Umbilical cord (tissue), 1 donor: ENCODE measurements at regions not wholly inside any gene's neighbourhood (a gene's known extent, or its start where the extent isn't known, plus 50 kb on each side); places are given as distances from the start of the nearest gene placed in this dataset.

ENCODE experiments used
- DNase-seq: peaks from one replicate; pipeline ENCODE4 v3.0.0-alpha.2; 2015; ENCODE audit warnings: low spot score

DNA sequence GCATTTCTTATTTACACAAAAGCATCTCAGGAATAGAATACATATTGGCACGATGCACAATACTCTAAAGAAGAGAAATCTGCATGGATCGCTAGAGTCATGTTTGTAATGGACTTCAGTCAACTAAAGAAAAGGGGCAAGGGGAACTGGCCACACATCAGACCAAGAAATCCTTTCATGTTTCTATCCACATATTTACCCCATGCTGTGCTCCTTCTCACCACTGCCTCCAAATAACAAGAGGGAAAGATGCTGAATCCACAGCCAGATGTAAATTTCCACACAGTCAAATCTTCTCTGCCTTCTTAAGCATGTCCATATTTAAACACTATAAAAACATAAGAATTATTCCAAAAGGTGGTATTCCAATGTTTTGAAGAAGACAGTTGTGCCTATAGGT, 67.6 kb downstream of the COX18 start:
- no peak for DNase-seq

- DNase-seq: no peak
Observed at GRCh38 chr4:72997409-72997808, 72.1 kb downstream of the COX18 start.

GRCh38 chr4:72994670-72995069, 74.8 kb downstream of the COX18 start:
- no peak for DNase-seq

- DNase-seq: no peak
Observed at GRCh38 chr4:72993876-72994275, 75.6 kb downstream of the COX18 start.

DNA sequence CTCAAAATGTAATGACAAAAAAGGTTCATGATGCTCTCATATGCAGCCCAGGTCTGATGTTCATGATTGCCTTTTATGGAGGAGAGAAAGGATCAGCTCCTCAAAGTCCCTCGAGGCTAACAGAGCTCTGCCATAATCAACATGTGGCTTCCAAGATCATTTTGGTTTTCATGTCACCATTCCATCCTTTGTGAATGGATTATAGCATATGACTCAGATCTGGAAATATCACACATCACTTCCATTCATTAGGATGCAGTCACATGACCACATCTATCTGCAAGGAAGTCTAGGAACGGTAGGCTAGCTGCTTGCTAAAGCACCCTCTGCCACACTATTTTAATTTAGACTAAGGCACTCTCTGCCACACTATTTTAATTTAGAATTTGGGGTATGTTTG, 77.6 kb downstream of the COX18 start:
- DNase-seq: no peak

DNA sequence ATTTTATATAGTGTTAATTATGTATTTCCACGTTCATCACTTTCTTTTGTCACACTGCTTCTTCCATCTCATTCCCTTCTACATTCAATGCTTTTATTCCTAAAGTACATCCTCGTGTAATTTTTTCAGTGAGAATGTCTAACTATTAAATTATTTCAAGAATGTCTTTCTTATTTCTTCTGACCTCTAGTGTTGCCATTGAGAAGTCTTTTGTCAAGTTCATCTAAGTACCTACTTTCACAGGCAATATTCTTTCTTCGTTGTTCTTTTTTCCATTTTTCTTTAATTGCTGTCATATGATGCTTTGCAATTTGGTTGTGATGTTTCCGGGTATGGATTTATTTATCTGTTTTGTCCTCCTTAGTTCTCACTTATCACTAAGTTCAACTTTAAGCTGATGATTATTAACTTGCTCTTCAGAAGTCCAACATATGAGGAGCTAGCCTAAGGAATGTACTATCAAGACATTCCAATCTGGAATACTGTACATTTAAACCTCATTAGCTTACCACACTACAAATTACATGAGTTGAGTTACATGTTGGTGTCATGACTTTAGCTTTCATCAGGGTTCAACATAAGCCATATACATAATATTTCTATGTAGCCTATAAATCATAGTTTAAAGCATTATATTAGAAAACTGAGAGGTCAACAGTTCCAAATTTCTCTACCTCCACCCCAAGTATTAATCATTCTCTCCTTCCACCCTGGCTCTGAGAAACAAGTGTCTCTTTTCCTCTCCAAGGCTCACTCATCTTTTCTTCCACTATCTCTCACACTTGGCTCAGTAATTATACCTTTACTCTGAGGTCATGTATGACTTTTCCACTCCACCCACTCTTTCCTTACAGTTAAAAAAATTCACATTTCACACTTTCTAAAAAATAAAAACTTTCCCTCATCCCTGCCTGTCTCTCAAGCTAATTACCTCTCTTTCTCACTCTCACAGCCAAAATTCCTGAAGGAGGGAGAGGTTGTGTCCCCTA, 81.5 kb downstream of the COX18 start:
- no peak for DNase-seq

- no peak for DNase-seq
Observed at GRCh38 chr4:72984351-72984750, 85.2 kb downstream of the COX18 start.

GRCh38 chr4:72983709-72984108, 85.8 kb downstream of the COX18 start:
- DNase-seq: no peak

DNA sequence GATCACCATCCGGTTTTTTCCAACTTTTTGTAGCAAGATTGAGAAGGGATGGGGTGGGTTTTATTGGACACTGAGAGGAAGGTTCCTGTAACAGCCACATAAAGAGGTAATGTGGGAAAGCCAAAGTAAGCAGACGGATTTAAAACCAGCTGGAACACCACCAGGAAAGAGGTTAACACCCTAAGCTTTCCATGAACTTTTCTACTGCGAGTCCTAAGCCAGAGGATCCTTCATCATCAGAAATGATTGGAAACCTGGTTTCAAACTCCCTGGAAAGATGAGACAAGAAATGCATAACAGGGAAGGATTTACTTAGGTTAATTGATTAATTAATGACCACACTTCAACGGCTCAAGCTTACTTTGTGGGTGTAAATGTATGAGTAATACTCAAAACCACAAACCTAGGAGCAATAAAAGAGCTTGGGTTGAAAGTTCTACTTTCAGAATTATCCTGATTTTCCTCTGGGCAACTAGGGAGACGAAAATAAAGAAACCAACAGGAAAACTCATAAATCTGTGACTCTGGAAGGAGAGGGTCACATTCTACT, 91.5 kb downstream of the COX18 start:
- no peak for DNase-seq

DNA sequence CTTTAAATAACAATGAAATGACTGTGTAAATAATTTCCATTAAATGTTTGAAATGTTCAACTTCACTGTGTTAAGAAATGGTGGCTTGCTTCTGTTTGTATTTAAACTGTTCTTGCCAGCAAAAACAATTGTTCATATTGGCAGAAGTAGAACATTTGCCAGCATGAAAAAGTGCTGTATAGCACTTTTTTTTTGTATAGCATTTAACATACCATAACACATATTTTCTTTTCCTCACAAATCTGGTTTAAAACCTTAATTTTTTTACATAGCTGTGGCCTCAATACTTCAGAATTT, 94.1 kb downstream of the COX18 start:
- peak; percentile 20 for DNase-seq

- peak; percentile 13 for DNase-seq
Observed at GRCh38 chr4:72974694-72975487, 94.6 kb downstream of the COX18 start.

DNA sequence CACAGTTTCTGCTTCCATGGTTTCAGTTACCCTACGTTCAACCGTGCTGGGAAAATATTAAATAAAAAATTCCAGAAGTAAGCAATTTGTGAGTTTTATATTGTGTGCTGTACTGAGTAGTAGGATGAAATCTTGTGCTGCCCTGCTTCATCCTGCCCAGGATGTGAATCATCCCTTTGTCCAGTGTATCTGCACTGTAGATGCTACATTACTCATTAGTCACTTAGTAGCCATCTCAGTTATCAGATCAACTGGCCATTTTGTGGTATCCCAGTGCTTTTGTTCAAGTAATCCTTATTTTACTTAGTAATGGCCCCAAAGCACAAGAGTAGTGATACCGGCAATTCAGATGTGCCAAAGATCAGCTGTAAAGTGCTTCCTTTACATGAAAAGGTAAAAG, 97.9 kb downstream of the COX18 start:
- no peak for DNase-seq

GRCh38 chr4:72970756-72971155, 98.8 kb downstream of the COX18 start:
- DNase-seq: no peak

- DNase-seq: no peak
Observed at GRCh38 chr4:72969976-72970375, 99.5 kb downstream of the COX18 start.

DNA sequence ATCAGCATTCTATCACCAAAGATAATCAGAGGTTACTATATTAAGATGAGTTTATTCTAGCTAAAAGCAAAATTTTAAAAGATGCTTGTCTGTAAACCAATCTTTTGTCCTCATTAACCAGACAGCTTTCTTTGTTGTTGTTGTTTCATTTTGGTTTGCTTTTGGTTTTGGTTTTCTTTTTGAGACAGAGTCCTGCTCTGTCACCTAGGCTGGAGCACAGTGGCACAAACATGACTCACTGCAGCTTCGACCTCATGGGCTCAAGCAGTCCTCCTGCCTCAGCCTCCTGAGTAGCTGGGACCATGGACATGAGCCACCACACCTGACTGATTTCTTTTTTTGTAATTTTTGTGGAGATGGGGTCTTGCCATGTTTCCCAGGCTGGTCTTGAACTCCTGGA, 102.9 kb downstream of the COX18 start:
- no peak for DNase-seq

DNA sequence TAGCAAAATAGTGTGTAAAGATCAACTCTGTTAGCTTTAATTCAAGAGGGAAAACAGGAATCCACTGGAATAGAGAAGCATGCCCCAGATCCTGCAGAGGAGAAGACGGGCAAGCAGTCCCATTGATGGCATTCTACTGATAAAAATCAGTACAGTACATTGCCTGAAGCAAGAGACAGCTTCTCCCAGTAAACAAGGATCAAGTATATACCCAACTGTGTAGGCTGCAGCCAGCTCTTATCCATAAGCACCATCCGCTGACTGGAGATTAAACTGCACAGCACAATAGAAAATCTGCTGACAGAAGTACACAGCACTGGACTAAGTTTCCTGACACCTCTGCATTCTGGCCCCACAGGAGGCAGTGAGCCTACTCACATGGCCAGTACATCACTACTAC, 110.1 kb downstream of the COX18 start:
- DNase-seq: no peak

DNA sequence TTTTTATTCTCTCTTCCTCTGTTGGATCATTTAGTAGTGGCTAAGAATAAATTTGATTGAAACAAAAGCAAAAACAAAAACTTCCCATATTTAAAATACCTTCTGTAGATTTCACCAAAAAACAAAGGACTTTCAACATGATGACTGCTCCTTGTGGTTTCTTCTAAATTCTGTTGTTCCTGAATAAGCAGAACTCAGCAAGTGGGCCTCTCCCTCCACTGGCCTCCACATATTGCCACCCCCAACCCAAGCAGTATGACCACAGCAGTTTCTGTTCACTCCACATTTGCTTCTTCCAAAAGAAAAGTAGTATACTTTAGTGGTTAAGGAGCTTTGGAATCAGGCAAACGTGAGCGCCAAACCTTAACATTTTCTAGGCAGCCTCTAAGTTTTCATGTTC, 114.7 kb downstream of the COX18 start:
- DNase-seq: no peak

DNA sequence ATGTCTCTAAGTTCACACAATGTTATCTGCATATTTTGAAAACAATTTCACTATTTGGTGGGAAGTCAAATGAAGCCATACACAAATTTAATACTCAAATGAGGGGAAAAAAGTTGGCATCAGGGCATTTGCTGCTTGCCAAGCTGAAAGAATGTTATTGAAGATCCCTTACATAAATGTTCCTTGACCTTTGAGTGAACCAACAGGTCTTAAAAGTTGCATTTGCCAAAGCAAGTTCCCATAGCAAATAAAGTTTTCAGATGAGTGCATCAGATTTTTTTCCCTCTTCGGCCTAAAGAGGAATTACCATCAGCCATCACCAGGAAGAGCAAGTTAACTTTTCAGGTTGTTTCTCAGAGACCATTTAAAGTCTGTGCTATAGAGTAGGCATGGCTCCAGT, 115.9 kb downstream of the COX18 start:
- no peak for DNase-seq

GRCh38 chr4:72951628-72952027, 117.9 kb downstream of the COX18 start:
- no peak for DNase-seq

DNA sequence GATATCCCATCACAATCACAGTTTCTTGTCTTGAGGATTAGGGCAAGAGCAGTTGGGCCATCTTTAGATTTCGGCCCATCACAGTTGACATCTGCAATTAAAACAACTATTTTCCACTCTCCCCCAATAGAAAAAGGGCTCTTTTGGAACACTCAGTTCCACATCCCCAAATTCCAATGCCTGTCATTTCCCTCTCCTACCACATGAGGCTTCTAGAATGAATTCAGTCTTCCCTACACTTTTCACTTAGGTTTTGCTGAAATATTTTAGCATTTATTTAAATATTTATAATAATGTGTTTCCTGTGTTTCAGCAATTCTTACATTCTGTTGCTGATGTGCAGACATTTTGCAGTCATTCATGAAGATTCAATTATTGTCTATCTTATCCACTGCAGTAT, 118.4 kb downstream of the COX18 start:
- no peak for DNase-seq

DNA sequence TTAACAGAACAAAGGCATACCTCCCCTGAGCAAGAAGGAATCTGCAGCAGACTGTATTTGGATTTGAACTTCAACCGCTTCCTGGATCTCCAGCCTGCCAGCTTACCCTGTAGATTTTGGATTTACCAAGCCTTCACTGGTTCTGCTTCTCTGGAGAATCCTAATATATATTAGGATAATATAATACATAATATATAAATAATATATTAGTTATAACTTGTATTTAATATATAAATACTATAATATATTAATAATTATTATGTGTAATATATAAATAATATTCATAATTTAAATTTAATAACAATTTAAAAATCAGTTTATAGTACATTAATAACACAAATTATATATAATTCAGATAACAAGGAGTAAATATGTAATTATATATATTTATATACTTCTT, 121.4 kb downstream of the COX18 start:
- no peak for DNase-seq

DNA sequence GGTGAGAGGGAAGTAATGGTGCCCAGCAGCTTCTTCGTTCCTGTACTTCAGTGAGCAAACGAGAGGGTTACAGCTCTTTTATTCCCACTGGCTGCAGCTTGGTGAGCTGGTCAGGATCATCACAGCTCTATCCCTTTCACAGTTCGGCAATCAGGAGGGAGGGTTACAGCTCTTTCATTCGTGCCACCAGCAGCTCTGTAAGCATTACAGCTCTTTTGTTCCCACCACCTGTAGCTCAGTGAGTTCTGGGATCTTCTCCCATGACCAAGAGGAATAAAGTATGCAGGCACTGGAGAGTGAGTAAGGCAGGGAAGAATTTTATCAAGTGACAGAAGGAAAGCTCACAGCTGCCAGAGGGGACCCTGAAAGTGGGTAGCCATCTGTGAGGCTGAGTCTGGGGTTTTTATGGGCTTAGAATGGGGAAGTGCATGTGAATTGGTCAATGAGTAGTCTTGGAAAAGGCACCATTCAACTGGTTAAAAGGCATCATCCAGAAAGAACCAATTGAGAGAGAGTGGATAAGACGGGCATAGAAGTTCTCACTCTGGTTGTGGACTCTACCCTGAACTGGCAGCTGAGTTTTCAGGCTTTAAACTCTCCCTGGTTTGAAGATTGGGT, 123.7 kb downstream of the COX18 start:
- DNase-seq: no peak
